ENCODE measurements at regions not wholly inside any gene's neighbourhood (a gene's known extent, or its start where the extent isn't known, plus 50 kb on each side); places are given as distances from the start of the nearest gene placed in this dataset.
A peak's percentile ranks its signal among the peaks of the same experiment; 100 is the strongest.

DNA sequence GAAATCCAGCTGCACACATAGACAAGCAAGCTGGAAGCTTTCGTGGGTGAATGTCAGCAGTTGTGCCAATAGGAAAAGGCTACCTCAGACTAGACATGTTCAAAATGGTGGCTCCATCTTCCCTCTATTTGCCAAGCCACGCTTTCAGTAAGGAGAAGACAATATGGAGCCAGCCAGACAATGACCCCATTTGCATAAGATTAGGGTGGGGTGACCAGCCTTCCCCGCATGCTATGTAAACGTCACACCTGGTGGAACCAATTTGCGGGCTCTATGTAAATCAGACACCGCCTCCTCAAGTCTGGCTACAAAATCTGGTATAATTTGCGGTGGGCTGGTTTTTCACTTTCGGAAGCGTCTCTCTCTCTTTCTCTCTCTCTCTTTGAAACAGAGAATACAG, 297.4 kb upstream of the PCDH15 start:
- DNase-seq = no peak

DNA sequence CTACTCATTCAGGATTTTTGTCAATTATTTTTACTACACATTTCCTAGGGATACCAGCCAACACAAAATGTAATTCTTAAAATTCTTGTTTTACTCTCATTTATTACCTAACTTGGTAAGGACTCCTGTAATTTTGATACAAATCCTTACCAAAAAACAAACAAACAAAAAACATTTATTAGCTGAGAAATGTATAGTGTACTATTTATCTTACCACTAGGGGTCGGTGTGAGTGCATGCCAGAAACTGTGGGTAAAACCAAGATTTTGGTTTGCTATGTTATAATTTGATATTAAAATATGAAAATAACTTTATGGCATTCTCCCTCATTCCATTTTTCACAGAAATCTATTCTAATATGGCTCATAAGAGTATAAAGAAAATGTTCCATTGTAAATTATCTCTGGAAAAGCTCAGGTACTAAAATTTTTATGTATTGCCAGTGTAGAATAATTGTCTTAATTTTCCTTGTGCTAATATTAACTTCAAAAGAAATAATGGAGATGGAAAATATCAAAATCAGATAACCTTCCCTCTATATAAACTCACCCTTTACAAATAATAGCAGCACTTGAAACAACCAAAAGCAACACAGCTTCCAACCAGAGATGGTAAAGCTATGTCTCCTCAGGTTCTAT, 290.8 kb upstream of the PCDH15 start:
- peak; percentile 7 for DNase-seq

DNA sequence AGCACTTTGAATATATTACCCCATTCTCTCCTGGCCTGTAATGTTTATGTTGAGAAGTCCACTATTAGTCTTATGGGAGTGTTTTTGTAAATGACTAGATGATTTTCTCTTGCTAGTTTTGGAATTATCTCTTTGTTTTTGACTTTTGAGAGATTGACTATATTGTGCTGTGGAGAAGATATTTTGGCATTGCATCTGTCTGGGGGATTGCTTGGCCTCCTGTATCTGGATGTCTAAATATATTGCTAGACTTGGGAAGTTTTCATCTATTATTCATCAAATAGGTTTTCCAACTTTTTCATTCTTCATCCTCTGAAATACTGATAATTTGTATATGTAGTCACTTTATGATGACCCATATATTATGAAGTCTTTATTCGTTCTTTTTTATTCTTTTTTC, 277.1 kb upstream of the PCDH15 start:
- no peak for DNase-seq

DNA sequence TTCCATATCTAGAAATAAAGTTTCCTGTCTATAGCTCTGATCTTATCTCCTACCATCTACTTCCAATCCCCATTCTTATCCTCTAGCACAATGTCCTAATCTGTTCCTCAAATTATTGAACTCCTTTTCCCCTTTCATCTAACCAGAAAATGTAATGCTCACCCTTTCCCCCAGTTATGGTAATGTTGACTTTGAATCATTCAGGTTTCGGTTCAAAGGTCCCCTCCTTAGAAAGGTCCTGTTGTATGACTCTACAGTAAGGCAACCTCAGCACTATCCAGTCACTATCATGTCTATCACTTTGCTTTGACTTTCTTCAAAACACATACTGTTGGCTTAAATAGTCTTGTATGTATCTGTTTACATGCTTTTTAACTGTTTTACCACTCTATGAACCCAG, 264.2 kb upstream of the PCDH15 start:
- DNase-seq = no peak

DNA sequence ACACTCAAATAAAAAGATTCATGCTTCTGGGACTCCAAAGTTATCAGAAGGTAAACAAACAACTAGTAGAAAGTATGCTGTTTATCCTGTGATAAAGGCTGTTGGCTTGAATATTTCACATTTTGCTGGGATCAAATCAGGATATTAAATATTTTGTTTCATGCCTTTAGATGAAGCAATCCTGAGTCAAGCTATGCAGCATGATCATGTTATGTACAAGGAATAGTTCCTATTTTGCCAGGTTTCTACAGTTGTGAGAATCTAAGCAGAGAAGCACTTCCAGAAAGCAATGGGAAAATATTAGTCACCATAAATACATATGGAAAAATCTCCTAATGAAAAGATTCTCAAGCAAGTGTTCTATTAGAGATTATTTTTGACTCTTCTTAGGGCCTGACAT, 262.8 kb upstream of the PCDH15 start:
- no peak for DNase-seq

DNA sequence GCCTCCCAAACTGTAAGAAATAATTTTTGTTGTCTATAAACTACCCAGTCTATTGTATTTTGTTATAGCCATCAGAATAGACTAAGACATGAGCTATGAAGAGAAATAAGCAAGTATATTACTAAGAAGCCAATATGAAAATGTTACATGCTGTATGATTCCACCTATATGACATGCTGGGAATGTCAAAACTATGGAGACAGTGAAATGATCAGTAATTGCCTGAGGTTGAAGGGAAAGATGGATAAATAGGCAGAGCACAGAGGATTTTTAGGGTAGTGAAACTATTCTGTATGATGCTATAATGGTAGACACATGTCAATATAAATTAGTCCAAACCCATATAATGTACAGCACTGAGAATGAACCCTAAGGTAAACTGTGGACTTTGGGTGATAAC, 261.3 kb upstream of the PCDH15 start:
- DNase-seq = no peak

DNA sequence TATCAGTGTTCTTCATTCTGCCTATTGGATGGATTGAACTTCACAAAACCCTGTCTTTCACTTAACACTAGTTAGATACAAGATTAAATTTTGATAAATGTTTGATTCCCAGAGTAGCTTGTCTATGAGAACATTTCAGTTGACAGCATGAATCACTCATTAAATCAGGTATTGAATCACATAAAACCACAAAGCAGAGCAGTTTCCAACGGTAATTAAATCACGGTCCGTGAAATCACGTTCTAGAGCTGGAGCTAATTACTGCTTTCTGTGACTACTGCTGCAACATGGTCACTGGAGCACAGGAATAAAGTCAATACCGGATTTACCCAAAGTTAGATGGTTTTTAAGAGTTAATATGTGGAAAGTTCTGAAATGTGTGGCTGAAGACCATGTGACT, 257.8 kb upstream of the PCDH15 start:
- no peak for DNase-seq

DNA sequence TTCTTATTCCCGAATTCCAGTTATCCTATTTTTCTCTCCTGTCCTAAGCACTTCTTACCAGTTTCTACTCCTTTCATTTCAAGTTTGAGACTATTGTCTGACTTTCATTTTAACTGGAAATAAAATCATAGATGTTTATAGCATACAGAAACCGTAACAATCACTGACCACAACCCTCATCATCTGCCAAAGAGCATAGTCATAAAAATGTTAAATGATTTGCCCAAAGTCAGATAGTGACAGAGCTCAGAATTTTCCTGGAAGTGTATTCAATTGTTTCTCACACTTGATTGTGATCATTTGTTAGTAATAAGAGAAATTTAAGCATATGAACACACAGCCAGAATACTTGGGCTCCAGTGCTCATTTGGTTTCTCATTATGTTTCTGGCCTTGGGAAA, 250.5 kb upstream of the PCDH15 start:
- DNase-seq = no peak

DNA sequence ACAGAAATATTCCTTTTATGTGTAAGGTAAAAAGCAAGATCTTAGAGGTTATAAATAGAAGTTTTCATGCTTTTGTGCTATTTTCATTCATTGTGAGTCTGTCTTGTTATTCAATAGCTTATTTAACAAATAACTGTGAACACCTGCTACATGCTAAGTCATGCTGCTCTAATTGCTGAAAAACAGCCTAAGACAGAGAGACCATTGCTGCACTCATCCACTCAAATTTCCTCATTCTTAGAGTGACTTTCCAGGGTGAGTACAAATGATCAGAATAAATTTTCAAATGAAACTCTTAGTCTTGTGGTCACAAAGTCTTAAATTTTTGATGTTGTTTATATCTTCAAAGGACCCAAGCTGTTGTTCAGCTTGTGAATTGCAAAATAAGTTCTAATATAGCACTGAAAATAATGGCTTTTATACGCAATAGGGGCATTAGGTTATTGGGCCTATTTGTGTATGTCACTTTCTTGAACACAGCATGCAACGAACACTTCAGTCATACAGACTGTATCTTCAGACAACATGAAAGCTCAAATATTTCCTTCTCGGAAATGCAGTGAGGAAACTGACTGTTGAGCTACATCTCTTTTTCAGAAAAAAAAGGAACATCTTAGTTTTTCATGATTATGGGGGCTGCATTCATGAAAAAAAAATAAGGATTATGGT, 247.9 kb upstream of the PCDH15 start:
- peak; percentile 3 for DNase-seq

DNA sequence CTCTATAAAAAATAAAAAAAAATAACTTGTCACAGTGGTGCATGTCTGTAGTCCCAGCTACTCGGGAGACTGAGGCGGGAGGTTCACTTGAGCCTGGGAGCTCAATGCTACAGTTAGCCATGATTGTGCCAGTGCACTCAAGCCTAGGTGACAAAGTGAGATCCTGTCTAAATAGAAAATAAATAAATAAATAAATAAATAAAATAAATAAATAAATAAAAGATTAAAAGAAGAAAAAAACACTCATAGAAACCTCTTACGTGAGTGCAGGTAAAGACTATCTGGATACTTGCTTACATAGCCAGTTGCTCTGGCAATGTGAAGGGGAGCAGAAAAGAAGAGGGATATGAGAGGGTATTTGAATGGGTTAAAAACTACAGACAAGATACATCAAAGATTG, 242.5 kb upstream of the PCDH15 start:
- no peak for DNase-seq

DNA sequence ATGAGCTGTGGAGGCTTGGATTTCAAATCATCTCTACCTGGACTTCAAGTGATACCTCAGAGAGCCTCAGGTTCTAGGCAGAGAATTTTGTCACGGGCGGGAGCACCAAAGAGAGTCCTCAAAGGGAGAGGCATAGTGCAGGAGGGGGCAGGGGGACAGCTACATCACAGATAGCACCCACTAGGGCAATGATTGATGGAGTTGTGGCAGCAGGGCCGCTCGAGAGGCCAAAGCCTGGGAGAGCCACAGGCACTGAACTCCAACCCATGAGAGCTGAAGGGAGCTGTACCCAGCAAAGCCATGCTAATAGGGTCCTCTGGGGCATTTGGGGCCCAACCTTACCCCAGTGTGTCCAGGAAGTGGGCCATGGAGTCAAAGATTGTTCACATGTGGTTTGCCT, 232.0 kb upstream of the PCDH15 start:
- DNase-seq = no peak

DNA sequence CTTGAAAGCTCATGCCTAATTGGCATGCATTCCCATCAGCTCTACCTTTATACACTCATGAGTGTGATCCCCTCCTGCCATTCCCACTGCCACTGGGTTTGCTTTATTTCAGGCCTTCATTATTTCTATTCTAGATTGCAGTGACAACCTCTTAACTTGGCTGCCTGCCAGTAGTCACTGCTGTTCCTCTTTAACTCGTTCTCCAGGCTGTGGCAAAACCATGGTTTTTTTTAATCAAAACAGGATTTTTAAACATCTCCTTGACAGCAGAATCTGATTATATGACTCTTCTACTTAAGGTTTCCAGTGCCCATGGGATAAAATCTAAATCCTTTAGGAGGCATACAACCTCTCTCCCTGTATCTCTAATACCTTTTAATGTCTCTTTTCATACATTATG, 223.7 kb upstream of the PCDH15 start:
- DNase-seq = peak; percentile 51

DNA sequence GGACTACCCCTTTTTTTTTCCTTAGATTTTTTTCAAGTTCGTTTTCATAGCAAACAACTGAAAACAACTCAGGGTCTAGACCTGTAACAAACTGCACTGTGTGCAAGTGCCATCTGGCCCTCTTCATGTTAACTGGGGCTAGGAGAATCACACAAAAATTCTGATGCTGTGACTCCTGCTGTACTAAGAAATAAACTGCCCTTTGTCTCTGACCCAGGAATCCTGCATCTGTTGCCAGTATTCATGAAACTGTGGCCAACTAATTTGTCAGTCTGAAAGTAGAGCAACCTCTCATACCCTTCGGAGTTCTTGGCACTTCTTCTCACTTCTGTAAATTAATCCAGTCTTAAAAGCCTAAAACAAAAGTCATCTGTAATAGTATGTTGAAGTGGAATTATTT, 218.4 kb upstream of the PCDH15 start:
- no peak for DNase-seq

DNA sequence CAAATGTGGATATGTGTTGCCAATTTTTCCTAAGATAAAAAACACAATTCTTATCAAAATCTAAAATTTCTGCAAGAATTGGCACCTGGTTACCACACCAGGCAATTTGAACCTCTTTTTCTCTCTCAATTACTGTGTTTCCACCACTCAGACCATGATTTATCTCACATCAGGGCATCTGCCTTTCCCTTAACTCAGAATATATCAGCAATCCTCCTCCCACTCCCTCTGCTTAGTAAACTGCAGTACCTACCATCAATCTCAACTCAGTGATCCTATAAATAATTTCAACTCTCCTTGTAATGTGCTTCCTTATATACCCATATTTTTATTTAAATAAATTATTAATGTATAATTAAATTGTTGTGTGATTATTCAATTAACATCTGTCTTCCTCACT, 212.3 kb upstream of the PCDH15 start:
- no peak for DNase-seq

DNA sequence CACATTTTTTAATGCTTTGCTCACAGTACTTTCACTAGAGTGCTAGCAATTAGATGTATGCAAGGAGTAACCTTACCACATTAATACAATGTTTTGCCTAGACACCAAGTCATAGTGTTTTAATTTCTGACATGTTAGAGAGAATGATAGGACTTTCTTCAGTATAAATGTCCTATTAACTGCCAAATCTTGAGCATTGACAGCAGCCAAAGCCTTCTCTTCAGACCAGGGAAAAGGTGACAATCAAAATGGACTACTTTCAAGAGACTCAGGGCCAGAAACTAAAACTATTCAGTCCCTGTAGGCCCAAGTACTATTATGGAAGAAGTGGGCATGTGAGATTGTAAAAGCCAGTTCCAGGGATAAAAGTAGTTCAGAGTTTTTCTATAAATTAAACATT, 201.4 kb upstream of the PCDH15 start:
- no peak for DNase-seq

DNA sequence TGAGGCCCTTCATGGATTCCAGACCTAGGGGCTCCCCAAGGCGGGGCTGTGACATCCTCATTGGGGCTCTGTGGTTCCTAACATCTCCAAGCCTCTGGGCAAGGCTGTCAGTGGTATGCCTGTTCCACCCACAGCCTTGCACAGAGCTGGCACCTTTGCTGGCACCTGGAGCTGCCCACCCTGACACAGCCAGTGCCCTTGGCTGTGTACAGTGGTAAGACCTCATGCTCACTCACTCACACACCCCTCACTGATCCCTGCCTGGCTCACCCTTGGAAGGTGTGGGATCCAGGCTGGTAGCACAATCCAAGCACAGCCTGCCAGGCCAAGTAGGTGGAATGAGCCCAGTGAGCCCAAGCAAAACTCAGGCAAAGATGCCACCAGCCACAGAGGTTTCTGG, 200.4 kb upstream of the PCDH15 start:
- no peak for DNase-seq

DNA sequence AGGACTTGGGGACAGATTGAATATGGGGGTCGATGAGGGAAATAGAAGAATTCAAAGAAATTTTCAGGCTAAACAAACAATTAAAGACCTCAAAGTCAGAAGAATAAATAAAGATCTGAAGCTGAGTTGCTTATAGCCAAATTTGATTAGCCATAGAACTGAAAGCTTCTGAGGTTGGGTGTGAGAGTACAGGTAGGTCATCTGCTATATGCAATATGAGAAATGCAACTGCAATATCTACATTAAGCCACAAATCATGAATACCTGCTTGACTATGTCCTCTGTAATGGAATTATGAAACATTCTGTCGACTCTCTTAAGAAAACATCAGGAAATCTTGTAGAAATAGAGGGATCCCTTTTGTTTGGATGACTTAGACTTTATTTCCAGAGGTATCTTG, 192.1 kb upstream of the PCDH15 start:
- DNase-seq = no peak

DNA sequence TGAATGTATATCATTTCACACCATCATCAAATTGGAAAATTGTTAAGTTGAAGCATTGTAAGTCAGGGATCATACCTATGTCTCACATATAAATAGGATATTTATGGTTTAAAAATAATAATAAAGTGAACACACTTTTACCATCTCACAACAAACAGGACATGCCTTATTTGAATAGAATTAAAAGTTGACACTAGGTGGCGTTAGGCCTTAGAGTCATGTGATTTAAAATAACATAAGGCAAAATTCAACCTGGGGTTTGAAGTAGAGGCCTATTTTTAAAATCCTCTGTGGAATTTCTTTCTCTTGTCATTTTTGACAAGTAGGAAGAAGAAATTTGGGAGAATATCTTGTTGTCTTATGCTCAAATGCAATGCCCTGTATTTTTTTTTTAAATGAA, 184.7 kb upstream of the PCDH15 start:
- DNase-seq = peak; percentile 6

DNA sequence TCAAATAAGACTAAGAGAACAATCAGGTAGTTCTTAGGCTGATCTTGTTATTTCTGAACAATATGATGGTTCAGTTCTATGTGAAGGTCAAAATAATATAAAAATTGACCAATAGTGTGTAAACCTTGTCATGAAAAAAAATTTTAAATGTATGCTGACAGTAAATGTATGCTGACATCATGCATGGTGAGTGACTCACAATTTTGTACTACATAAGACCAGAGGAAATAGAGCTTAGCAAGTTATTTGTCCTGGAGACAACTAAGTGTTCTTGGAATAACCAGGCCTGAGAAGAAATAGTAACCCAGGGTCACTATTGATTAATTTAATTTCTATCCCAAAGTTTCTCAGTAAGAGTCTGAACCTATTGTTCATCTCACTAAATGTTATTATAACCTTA, 182.2 kb upstream of the PCDH15 start:
- DNase-seq = no peak

DNA sequence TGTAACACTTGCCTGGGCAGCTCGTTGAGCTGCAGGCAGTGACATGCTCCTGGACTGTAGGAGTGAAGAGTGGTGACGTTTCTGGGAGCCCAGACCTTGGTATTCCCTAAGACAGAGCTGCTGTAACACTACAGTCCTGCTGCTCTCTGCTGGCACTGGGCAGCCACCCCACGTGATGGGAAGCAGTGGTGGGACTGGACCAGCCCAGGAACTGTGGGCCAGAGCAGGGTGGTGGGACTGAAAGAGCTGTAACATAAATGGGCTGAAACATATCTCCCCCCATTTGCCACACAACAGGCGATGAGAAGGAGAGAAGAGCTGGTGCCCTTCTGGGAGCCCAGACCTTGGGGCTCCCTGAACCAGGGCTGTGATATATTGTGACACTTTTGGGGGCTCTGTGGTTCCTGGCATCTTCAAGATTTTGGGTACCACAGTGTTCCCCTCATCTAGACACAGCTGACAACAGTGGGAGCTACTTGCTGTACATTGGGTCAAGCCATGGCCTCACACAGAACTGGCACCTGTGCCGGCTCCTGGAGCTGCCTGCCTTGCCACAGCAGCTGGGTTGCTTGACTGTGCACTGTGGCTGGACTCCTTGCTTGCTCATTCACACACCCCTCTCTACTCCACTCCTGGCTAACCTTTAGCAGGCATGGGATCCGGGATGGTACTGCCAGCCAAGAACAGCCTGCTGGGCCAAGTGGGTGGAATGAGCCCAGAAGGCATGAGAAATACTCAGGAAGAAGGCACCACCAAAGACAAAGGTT, 161.3 kb upstream of the PCDH15 start:
- DNase-seq = no peak

DNA sequence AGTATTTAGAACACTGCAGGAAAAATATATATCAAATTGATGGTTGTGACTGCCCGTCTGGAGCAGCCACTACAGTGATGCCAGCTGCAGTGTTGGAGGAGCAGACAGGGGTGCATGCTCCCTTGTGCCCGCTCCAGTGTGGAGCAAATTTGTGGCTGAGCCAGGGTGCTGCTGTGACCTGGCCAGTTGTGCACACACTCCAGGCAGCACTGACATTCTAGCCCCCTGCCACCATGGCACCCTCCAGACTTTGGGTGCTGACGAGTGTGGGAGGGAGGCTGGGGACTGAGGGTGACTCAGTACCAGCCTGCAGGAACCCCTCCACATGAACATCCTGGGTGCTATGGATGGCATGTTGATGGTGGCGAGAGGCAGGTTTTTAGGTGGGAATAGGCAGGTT, 160.0 kb upstream of the PCDH15 start:
- no peak for DNase-seq

DNA sequence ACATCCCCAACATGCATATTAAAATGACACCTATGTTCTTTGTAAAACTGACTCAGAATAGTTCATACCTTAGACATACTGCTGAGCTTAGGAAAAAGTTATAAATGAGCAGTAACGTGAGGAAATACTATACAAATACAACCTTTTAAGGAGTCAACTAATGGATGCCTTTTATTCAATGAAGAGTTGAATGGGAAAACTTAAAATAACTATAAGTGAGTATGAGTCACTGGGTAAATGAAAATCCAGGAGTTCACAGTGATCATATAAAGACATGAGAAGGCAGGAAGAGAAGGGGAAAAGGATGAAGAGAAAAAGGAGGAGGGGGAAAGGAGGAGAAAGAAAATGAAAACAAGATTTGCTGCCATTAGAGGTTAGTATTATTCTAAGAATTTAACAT, 157.8 kb upstream of the PCDH15 start:
- DNase-seq = no peak

DNA sequence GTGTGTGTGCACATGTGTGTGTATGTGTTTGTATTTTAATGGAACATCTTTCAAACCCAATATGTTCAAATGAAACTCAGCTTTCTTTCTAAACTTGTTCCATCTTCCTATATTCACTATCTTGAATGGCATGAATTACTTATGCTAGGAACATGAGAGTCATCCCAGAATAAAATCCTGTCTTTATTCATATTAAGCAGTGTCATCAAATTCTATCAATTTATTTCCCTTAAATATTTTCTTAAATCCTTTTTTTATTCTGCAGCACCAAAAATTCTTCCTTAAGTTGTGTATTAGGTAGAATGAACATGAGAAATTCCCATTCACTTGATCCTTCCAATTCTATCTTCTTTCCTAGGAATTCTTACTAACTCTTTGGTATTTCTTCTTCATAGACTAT, 146.6 kb upstream of the PCDH15 start:
- DNase-seq = no peak

DNA sequence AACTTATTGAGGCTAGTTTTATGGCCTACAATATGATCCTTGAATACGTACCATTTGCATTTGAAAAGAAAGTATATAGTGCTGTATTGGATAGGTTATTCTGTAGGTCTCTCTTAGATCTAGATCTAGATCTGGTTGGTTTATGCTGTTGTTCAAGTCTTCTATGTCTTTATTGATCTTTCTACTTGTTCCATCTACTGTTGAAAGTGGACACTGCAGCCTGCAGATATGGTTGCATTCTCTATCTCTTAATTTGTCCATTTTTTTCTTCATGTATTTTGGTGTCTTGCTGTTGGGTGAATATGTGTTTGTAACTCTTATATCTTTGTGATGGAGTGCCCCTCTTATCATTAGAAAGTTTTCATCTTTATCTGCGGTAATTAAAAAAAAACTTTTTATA, 139.4 kb upstream of the PCDH15 start:
- DNase-seq = no peak

DNA sequence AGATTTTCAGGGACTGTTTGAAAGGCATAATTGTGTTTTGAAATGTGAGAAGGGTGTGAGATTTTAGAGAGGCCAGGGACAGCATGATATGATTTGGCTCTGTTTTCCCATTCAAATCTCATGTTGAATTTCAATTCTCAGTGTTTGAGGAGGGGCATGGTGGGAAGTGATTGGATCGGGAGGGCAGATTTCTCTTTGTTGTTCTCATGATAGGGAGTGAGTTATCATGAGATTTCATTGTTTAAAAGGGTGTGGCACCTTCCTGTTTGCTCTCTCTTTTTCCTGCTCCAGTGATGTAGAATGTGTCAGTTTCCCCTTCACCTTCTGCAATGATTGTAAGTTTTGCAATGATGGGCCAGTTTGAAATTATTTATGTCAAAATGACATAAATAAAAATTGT, 113.0 kb upstream of the PCDH15 start:
- peak; percentile 61 for DNase-seq
